ENCODE measurements at regions not wholly inside any gene's neighbourhood (a gene's known extent, or its start where the extent isn't known, plus 50 kb on each side); places are given as distances from the start of the nearest gene placed in this dataset.

GRCh38 chr10:130439766-130440165 is 303.6 kb downstream of the GLRX3 start:
- no peak overlapping the region for H3K4me3 ChIP-seq (ENCODE audit: low read depth, low read length)
- DNase-seq (ENCODE audit: low read depth): no peak
- no peak for TF ChIP-seq CTCF (conservative IDR thresholded peaks at IDR 0.05; ENCODE audit: low read depth, low read length)

- no peak for TF ChIP-seq CTCF (conservative IDR thresholded peaks at IDR 0.05; ENCODE audit: low read depth, low read length)
- H3K4me3 ChIP-seq (ENCODE audit: low read depth, low read length): no peak overlapping the region
- DNase-seq (ENCODE audit: low read depth): no peak
Observed at GRCh38 chr10:130440494-130440893, 304.3 kb downstream of the GLRX3 start.

- no peak for DNase-seq (ENCODE audit: low read depth)
- H3K4me3 ChIP-seq (ENCODE audit: low read depth, low read length): no peak overlapping the region
- no peak for TF ChIP-seq CTCF (conservative IDR thresholded peaks at IDR 0.05; ENCODE audit: low read depth, low read length)
Observed at GRCh38 chr10:130440971-130441370, 304.8 kb downstream of the GLRX3 start.

- DNase-seq (ENCODE audit: low read depth): no peak
- H3K4me3 ChIP-seq (ENCODE audit: low read depth, low read length): no peak overlapping the region
- no peak for TF ChIP-seq CTCF (conservative IDR thresholded peaks at IDR 0.05; ENCODE audit: low read depth, low read length)
Observed at GRCh38 chr10:130443066-130443465, 306.9 kb downstream of the GLRX3 start.

- H3K4me3 ChIP-seq (ENCODE audit: low read depth, low read length): no peak overlapping the region
- no peak for TF ChIP-seq CTCF (conservative IDR thresholded peaks at IDR 0.05; ENCODE audit: low read depth, low read length)
- DNase-seq (ENCODE audit: low read depth): no peak
Observed at GRCh38 chr10:130453036-130453720, 317.0 kb downstream of the GLRX3 start.

GRCh38 chr10:130453721-130454542 is 317.7 kb downstream of the GLRX3 start:
- TF ChIP-seq CTCF (conservative IDR thresholded peaks at IDR 0.05; ENCODE audit: low read depth, low read length): no peak

More at GRCh38 chr10:130453721-130454542, 317.7 kb downstream of the GLRX3 start:
- no peak for DNase-seq (ENCODE audit: low read depth)
- H3K4me3 ChIP-seq (ENCODE audit: low read depth, low read length): no peak overlapping the region

All from epithelial cell of proximal tubule (primary cell).